ENCODE measurements at regions not wholly inside any gene's neighbourhood (a gene's known extent, or its start where the extent isn't known, plus 50 kb on each side); places are given as distances from the start of the nearest gene placed in this dataset.

GRCh38 chr9:2545881-2546490, 75.6 kb upstream of the VLDLR start:
- no peak for ATAC-seq (ENCODE audit: low read depth)
- H4K5ac ChIP-seq (ENCODE audit: low read depth, low read length), result no peak overlapping the region
- WGBS, 2 experiments (ENCODE audit: extremely low coverage in 2 of 2, insufficient read length in 1 of 2), result 80% methylated on average over 1 of the region's 6 CpGs; no CpG with 5 or more reads in 1 of the 2 experiments

More at GRCh38 chr9:2545881-2546490, 75.6 kb upstream of the VLDLR start:
- CTCF ChIA-PET, result interaction anchor here (1.1 kb wide), 1 partner anchor 32 kb away, joined by 4 read pairs; no protein-coding TSS in a partner anchor
- Histone ChIP-seq H2BK5ac (ENCODE audit: low read depth, low read length, poor library complexity, severe bottlenecking) (no peak overlapping the region), H3K9me1 (ENCODE audit: insufficient read depth, low read length) (no peaks in the 10 kb centered on the region), H2AK9ac (replicated peaks; ENCODE audit: low read depth, low read length, poor library complexity) (no peak overlapping the region), H3K4me1 (ENCODE audit: control insufficient read depth, insufficient read depth, low read length) (no peaks in the 10 kb centered on the region), H3K79me1 (ENCODE audit: low read depth in 1 of 2, low read length in 2 of 2) (no peaks in the 10 kb centered on the region), H3K4ac (ENCODE audit: low read depth, low read length) (no peak overlapping the region), H2BK120ac (ENCODE audit: low read depth, low read length) (no peak overlapping the region), H3K4me2 (ENCODE audit: low read depth, low read length) (no peak overlapping the region), H4K91ac (ENCODE audit: insufficient read depth, low read depth, low read length) (no peak overlapping the region), H3K9me3 (ENCODE audit: control insufficient read depth, insufficient read depth, low read length) (no peaks in the 10 kb centered on the region), H3K4me3 (ENCODE audit: insufficient read depth, low read depth, low read length) (no peak overlapping the region), H3K9ac (ENCODE audit: low read depth, low read length) (no peak overlapping the region), H3K18ac (ENCODE audit: low read depth, low read length) (no peak overlapping the region), H3K23ac (ENCODE audit: low read depth, low read length) (no peak overlapping the region), H2AFZ (replicated peaks; ENCODE audit: low read length, poor library complexity) (no peak overlapping the region), H3K27me3 (ENCODE audit: control insufficient read depth, insufficient read depth, low read length) (no peaks in the 10 kb centered on the region; the same call in 1 of the 2 replicates), H2BK20ac (ENCODE audit: low read depth, low read length) (no peak overlapping the region), H3K36me3 (ENCODE audit: control insufficient read depth, insufficient read depth, low read length) (no peaks in the 10 kb centered on the region), H3K56ac (ENCODE audit: extremely low read depth, insufficient read depth, low read length) (no peak overlapping the region), H4K20me1 (ENCODE audit: insufficient read depth, low read length) (no peaks in the 10 kb centered on the region), H3K27ac (ENCODE audit: insufficient read depth, low read length) (no peak overlapping the region), H4K8ac (ENCODE audit: low read depth in 2 of 2, low read length in 2 of 2) (no peak overlapping the region), H2AK5ac (ENCODE audit: low read depth, low read length) (no peak overlapping the region), H2BK15ac (ENCODE audit: low read depth, low read length) (no peak overlapping the region), H3K14ac (replicated peaks; ENCODE audit: low read depth, low read length) (no peak overlapping the region)
- no TSS peak for BruUV-seq (replicated peaks)
- TF ChIP-seq RFX5 (IDR thresholded peaks at IDR 0.05; ENCODE audit: low read depth, low read length) (no peak), SMC3 (IDR thresholded peaks at IDR 0.05; ENCODE audit: low read depth, low read length) (no peak), CEBPB (IDR thresholded peaks at IDR 0.05; ENCODE audit: low read depth, low read length) (no peak), USF2 (IDR thresholded peaks at IDR 0.05; ENCODE audit: low read depth, low read length) (no peak), ELK1 (IDR thresholded peaks at IDR 0.05; ENCODE audit: borderline replicate concordance, low read depth, low read length) (no peak), RCOR1 (IDR thresholded peaks at IDR 0.05; ENCODE audit: insufficient replicate concordance, low read length) (no peak), RAD21 (IDR thresholded peaks at IDR 0.05; ENCODE audit: low read length) (no peak), FOS (IDR thresholded peaks at IDR 0.05; ENCODE audit: low read depth, low read length) (no peak), CHD1 (IDR thresholded peaks at IDR 0.05; ENCODE audit: low read depth, low read length) (no peak), MAZ (IDR thresholded peaks at IDR 0.05; ENCODE audit: borderline replicate concordance, low read depth, low read length) (no peak)
- POLR2A ChIA-PET (ENCODE audit: unreplicated experiment), result no interaction called here
- intact Hi-C loops (cut with micrococcal nuclease), result no loop called here
- in situ Hi-C loops (cut with MboI; ENCODE audit: low sequenced_read_pairs), result no loop called here
- DNase-seq, result no peak
- dilution Hi-C loops (cut with HindIII; ENCODE audit: low sequenced_read_pairs, unreplicated experiment), result no loop called here

Data from IMR-90 (cell line).